ENCODE measurements at regions not wholly inside any gene's neighbourhood (a gene's known extent, or its start where the extent isn't known, plus 50 kb on each side); places are given as distances from the start of the nearest gene placed in this dataset.

GRCh38 chr7:25907214-25907613 lies 244.8 kb upstream of the NFE2L3 start:
- ChIA-PET CTCF (interaction anchor here (0.6 kb wide), 1 partner anchor 155 kb away, joined by 3 read pairs; no protein-coding TSS in a partner anchor), POLR2A (ENCODE audit: unreplicated experiment) (no interaction called here)
- Histone ChIP-seq H3K9me3 (ENCODE audit: insufficient read depth, low read depth) (no peaks in the 10 kb centered on the region), H3K36me3 (ENCODE audit: low read depth) (no peaks in the 10 kb centered on the region), H3K27me3 (ENCODE audit: insufficient read depth, low read depth) (no peaks in the 10 kb centered on the region), H3K4me3 (no peak overlapping the region), H3K9me2 (ENCODE audit: insufficient read depth) (no peaks in the 10 kb centered on the region), H3F3A (ENCODE audit: insufficient read depth, low read depth) (no peaks in the 10 kb centered on the region), H3K27ac (no peak overlapping the region), H2AFZ (no peak overlapping the region), H3K79me2 (ENCODE audit: low read depth) (no peaks in the 10 kb centered on the region), H3K4me1 (replicated peaks; ENCODE audit: insufficient read depth) (no peaks in the 10 kb centered on the region), H3K4me2 (no peak overlapping the region), H4K20me1 (ENCODE audit: insufficient read depth) (no peaks in the 10 kb centered on the region)
- no peak for DNase-seq
- no TSS peak for BruUV-seq (replicated peaks)
- intact Hi-C loops (cut with micrococcal nuclease; ENCODE audit: unreplicated experiment): no loop called here
- TF ChIP-seq CTCF (conservative IDR thresholded peaks at IDR 0.05) (no peak), EZH2 (IDR thresholded peaks at IDR 0.05; ENCODE audit: low read depth) (no peak)

- no peaks in the 10 kb centered on the region for H3K9me3 ChIP-seq (ENCODE audit: insufficient read depth, low read depth)
- H2AFZ ChIP-seq: no peak overlapping the region
- no peak overlapping the region for H3K4me3 ChIP-seq
- ChIA-PET POLR2A (ENCODE audit: unreplicated experiment) (no interaction called here), CTCF (interaction anchor here (0.6 kb wide), 1 partner anchor 155 kb away, joined by 3 read pairs; no protein-coding TSS in a partner anchor)
- no peaks in the 10 kb centered on the region for H3K9me2 ChIP-seq (ENCODE audit: insufficient read depth)
- BruUV-seq (replicated peaks): no TSS peak
- no peaks in the 10 kb centered on the region for H4K20me1 ChIP-seq (ENCODE audit: insufficient read depth)
- H3K27me3 ChIP-seq (ENCODE audit: insufficient read depth, low read depth): no peaks in the 10 kb centered on the region
- intact Hi-C loops (cut with micrococcal nuclease; ENCODE audit: unreplicated experiment): no loop called here
- no peaks in the 10 kb centered on the region for H3F3A ChIP-seq (ENCODE audit: insufficient read depth, low read depth)
- no peak overlapping the region for H3K4me2 ChIP-seq
- H3K4me1 ChIP-seq (replicated peaks; ENCODE audit: insufficient read depth): no peaks in the 10 kb centered on the region
- no peaks in the 10 kb centered on the region for H3K79me2 ChIP-seq (ENCODE audit: low read depth)
- DNase-seq: no peak
- H3K36me3 ChIP-seq (ENCODE audit: low read depth): no peaks in the 10 kb centered on the region
- TF ChIP-seq CTCF (conservative IDR thresholded peaks at IDR 0.05) (no peak), EZH2 (IDR thresholded peaks at IDR 0.05; ENCODE audit: low read depth) (no peak)
- no peak overlapping the region for H3K27ac ChIP-seq
Measured at GRCh38 chr7:25907731-25908130, 244.3 kb upstream of the NFE2L3 start.

GRCh38 chr7:25908154-25908949 lies 243.6 kb upstream of the NFE2L3 start:
- no peak for TF ChIP-seq CTCF (conservative IDR thresholded peaks at IDR 0.05)
- POLR2A ChIA-PET (ENCODE audit: unreplicated experiment): no interaction called here
- no peaks in the 10 kb centered on the region for H3K9me2 ChIP-seq (ENCODE audit: insufficient read depth)
- no peak overlapping the region for H3K27ac ChIP-seq
- no peak overlapping the region for H2AFZ ChIP-seq
- no peaks in the 10 kb centered on the region for H3F3A ChIP-seq (ENCODE audit: insufficient read depth, low read depth)
- intact Hi-C loops (cut with micrococcal nuclease; ENCODE audit: unreplicated experiment): no loop called here
- no peaks in the 10 kb centered on the region for H4K20me1 ChIP-seq (ENCODE audit: insufficient read depth)
- H3K4me1 ChIP-seq (replicated peaks; ENCODE audit: insufficient read depth): no peaks in the 10 kb centered on the region
- no peaks in the 10 kb centered on the region for H3K36me3 ChIP-seq (ENCODE audit: low read depth)
- H3K27me3 ChIP-seq (ENCODE audit: insufficient read depth, low read depth): no peaks in the 10 kb centered on the region
- CTCF ChIA-PET: no interaction called here
- no peak overlapping the region for H3K4me2 ChIP-seq
- H3K9me3 ChIP-seq (ENCODE audit: insufficient read depth, low read depth): no peaks in the 10 kb centered on the region
- no peak overlapping the region for H3K4me3 ChIP-seq
- no TSS peak for BruUV-seq (replicated peaks)
- no peaks in the 10 kb centered on the region for H3K79me2 ChIP-seq (ENCODE audit: low read depth)
- DNase-seq: no peak
